Keratinocyte (primary cell): ENCODE measurements at regions not wholly inside any gene's neighbourhood (a gene's known extent, or its start where the extent isn't known, plus 50 kb on each side); places are given as distances from the start of the nearest gene placed in this dataset.

Experiments used
- DNase-seq: peaks from one replicate; pipeline ENCODE4 v3.0.0-alpha.2; 2011; ENCODE audit warnings: low read depth, missing footprints, low spot score
- FAIRE-seq: peaks from 2 replicates; lab custom pipeline; 2011; peaks lifted over from hg19 to GRCh38; lab: Jason Lieb, UNC
- H2AFZ ChIP-seq: 2 replicates; pipeline ENCODE4 v1.6.0; 2012; ENCODE audit warnings: low read length, control low read depth, inconsistent platforms; ENCODE audit not compliant: control insufficient read depth
- H3K27ac ChIP-seq: 2 replicates; pipeline ENCODE4 v1.5.1; 2011; ENCODE audit warnings: low read length; ENCODE audit not compliant: control insufficient read depth, insufficient read depth
- H3K27me3 ChIP-seq: 3 replicates; pipeline ENCODE4 v1.6.0; 2011; ENCODE audit warnings: low read length; ENCODE audit not compliant: control insufficient read depth, insufficient read depth; ENCODE audit errors: extremely low read depth
- H3K36me3 ChIP-seq, 2 experiments: 2 replicates in 1 of 2; 3 replicates in 1 of 2; pipeline ENCODE4 v1.5.1; 2011; ENCODE audit warnings: low read length in 2 of 2, mild to moderate bottlenecking in 1 of 2; ENCODE audit not compliant: control insufficient read depth in 2 of 2, insufficient read depth in 2 of 2; ENCODE audit errors: extremely low read depth in 1 of 2
- H3K4me1 ChIP-seq: 3 replicates; pipeline ENCODE4 v1.5.1; 2011; ENCODE audit warnings: low read length; ENCODE audit not compliant: control insufficient read depth, insufficient read depth; ENCODE audit errors: extremely low read depth
- H3K4me2 ChIP-seq: 3 replicates; pipeline ENCODE4 v1.6.0; 2011; ENCODE audit warnings: low read depth, low read length; ENCODE audit not compliant: control insufficient read depth, insufficient read depth; ENCODE audit errors: extremely low read depth
- H3K4me3 ChIP-seq, 3 experiments: fragments of 200-600 bp in 1 of 3; sonication (generic) in 1 of 3; 2 replicates in 2 of 3; 3 replicates in 1 of 3; pipeline ENCODE4 v1.5.1; 2011 to 2016; ENCODE audit warnings: low read length in 3 of 3, mild to moderate bottlenecking in 3 of 3, control low read depth in 2 of 3, inconsistent platforms in 1 of 3, low read depth in 1 of 3, mixed read lengths in 1 of 3, mixed run types in 1 of 3, moderate library complexity in 1 of 3; ENCODE audit not compliant: control insufficient read depth in 2 of 3, insufficient read depth in 2 of 3; ENCODE audit errors: extremely low read depth in 1 of 3
- H3K79me2 ChIP-seq: 2 replicates; pipeline ENCODE4 v1.6.0; 2012; ENCODE audit warnings: low read length; ENCODE audit not compliant: control insufficient read depth, insufficient read depth
- H3K9ac ChIP-seq: 3 replicates; pipeline ENCODE4 v1.6.0; 2011; ENCODE audit warnings: low read length; ENCODE audit not compliant: control insufficient read depth, insufficient read depth; ENCODE audit errors: extremely low read depth
- H3K9me1 ChIP-seq: 3 replicates; pipeline ENCODE4 v1.6.0; 2011; ENCODE audit warnings: low read length; ENCODE audit not compliant: control insufficient read depth, insufficient read depth; ENCODE audit errors: extremely low read depth
- H3K9me3 ChIP-seq: 2 replicates; pipeline ENCODE4 v1.5.1; 2012; ENCODE audit warnings: low read depth, low read length; ENCODE audit not compliant: control insufficient read depth
- H4K20me1 ChIP-seq: 3 replicates; pipeline ENCODE4 v1.6.0; 2011; ENCODE audit warnings: low read length; ENCODE audit not compliant: control insufficient read depth, insufficient read depth; ENCODE audit errors: extremely low read depth
- EZH2 ChIP-seq: IDR thresholded peaks from one replicate; pipeline ENCODE4 v1.6.1; 2012; ENCODE audit warnings: inconsistent platforms, mild to moderate bottlenecking, low read length, moderate library complexity
- dilution Hi-C: fragments of 300-500 bp; cut with MboI; formaldehyde crosslinking; loops from one replicate; pipeline ENCODE4 v1.7.0; 2020; ENCODE audit warnings: low sequenced_read_pairs; ENCODE audit not compliant: extremely low pct_ligation_motif_present
- TF ChIP-seq, protein P1 (sequence below), 3 experiments: IDR thresholded peaks in 1 of 3; conservative IDR thresholded peaks in 1 of 3; optimal IDR thresholded peaks in 1 of 3; 2 replicates in 2 of 3; 3 replicates in 1 of 3; pipeline versions ENCODE3 to v1.5.1; 2011; ENCODE audit warnings: low read length in 3 of 3, mild to moderate bottlenecking in 3 of 3, moderate library complexity in 2 of 3, control low read depth in 1 of 3, inconsistent platforms in 1 of 3; ENCODE audit not compliant: insufficient read depth in 2 of 3; ENCODE audit errors: extremely low read depth in 1 of 3

GRCh38 chr4:162804351-162804924, 362.3 kb downstream of the NAF1 start:
- H3K4me2 ChIP-seq: no peak overlapping the region
- no peak for DNase-seq
- no peak overlapping the region for H3K27ac ChIP-seq
- H3K4me1 ChIP-seq: no peaks in the 10 kb centered on the region
- H3K27me3 ChIP-seq: no peaks in the 10 kb centered on the region
- no peaks in the 10 kb centered on the region for H3K36me3 ChIP-seq
- H3K79me2 ChIP-seq: no peaks in the 10 kb centered on the region
- no peaks in the 10 kb centered on the region for H4K20me1 ChIP-seq
- H3K9me3 ChIP-seq: no peaks in the 10 kb centered on the region
- dilution Hi-C loops: no loop called here
- H3K9ac ChIP-seq: no peak overlapping the region
- no peak for FAIRE-seq
- H2AFZ ChIP-seq: no peak overlapping the region
- H3K9me1 ChIP-seq: no peaks in the 10 kb centered on the region
- TF ChIP-seq EZH2: no peak
- TF ChIP-seq, protein P1, sequence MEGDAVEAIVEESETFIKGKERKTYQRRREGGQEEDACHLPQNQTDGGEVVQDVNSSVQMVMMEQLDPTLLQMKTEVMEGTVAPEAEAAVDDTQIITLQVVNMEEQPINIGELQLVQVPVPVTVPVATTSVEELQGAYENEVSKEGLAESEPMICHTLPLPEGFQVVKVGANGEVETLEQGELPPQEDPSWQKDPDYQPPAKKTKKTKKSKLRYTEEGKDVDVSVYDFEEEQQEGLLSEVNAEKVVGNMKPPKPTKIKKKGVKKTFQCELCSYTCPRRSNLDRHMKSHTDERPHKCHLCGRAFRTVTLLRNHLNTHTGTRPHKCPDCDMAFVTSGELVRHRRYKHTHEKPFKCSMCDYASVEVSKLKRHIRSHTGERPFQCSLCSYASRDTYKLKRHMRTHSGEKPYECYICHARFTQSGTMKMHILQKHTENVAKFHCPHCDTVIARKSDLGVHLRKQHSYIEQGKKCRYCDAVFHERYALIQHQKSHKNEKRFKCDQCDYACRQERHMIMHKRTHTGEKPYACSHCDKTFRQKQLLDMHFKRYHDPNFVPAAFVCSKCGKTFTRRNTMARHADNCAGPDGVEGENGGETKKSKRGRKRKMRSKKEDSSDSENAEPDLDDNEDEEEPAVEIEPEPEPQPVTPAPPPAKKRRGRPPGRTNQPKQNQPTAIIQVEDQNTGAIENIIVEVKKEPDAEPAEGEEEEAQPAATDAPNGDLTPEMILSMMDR (optimal IDR thresholded peaks at IDR 0.05 in 1 of 3, IDR thresholded peaks at IDR 0.05 in 1 of 3, conservative IDR thresholded peaks at IDR 0.05 in 1 of 3; ENCODE audit: extremely low read depth in 1 of 3, insufficient read depth in 2 of 3, low read length in 3 of 3): no peak
- H3K4me3 ChIP-seq: no peak overlapping the region

DNA sequence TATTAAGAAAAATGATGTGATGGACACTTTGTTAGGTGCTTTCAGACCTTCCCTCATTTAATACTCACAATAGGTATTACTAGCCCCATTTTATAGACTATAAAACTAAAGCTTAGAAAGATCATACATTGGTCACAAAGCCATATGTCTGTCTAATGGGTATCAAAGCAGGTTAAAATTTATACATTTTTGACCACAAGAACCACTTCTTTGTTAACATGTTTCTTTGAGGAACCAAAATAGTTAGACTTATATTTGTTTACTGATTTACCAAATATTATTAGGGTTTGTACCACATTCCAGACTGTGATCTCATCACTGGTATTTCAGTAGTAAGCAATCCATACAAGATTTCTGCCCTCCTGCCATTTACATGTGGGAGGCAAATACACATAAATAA, 363.3 kb downstream of the NAF1 start:
- no peaks in the 10 kb centered on the region for H3K27me3 ChIP-seq
- dilution Hi-C loops: no loop called here
- no peak overlapping the region for H3K9ac ChIP-seq
- H3K79me2 ChIP-seq: no peaks in the 10 kb centered on the region
- no peaks in the 10 kb centered on the region for H3K4me1 ChIP-seq
- no peak overlapping the region for H3K4me3 ChIP-seq
- no peaks in the 10 kb centered on the region for H3K9me3 ChIP-seq
- H2AFZ ChIP-seq: no peak overlapping the region
- TF ChIP-seq, protein P1 (optimal IDR thresholded peaks at IDR 0.05 in 1 of 3, IDR thresholded peaks at IDR 0.05 in 1 of 3, conservative IDR thresholded peaks at IDR 0.05 in 1 of 3; ENCODE audit: extremely low read depth in 1 of 3, insufficient read depth in 2 of 3, low read length in 3 of 3): no peak
- no peak for TF ChIP-seq EZH2
- H3K4me2 ChIP-seq: no peak overlapping the region
- H3K9me1 ChIP-seq: no peaks in the 10 kb centered on the region
- H3K36me3 ChIP-seq: no peaks in the 10 kb centered on the region
- DNase-seq: no peak
- FAIRE-seq: no peak
- H3K27ac ChIP-seq: no peak overlapping the region
- H4K20me1 ChIP-seq: no peaks in the 10 kb centered on the region
